Uterus (tissue), 2 donors: ENCODE measurements at regions not wholly inside any gene's neighbourhood (a gene's known extent, or its start where the extent isn't known, plus 50 kb on each side); places are given as distances from the start of the nearest gene placed in this dataset.

Experiments used
- POLR2A ChIP-seq, 2 donors: fragments of 450-650 bp; IDR thresholded peaks; one replicate each; pipeline ENCODE4 v1.6.1; 2016; ENCODE audit warnings: antibody characterized with exemption in 2 of 2, mild to moderate bottlenecking in 1 of 2, moderate library complexity in 1 of 2
- TF ChIP-seq, protein P1 (sequence below), 4 experiments: fragments of 200-600 bp in 2 of 4; fragments of 450-650 bp in 2 of 4; sonication (generic) in 2 of 4; IDR thresholded peaks; one replicate each; pipeline ENCODE4 v1.5.1; 2016 to 2019; ENCODE audit warnings: antibody characterized with exemption in 4 of 4, mild to moderate bottlenecking in 2 of 4, moderate library complexity in 1 of 4

DNA sequence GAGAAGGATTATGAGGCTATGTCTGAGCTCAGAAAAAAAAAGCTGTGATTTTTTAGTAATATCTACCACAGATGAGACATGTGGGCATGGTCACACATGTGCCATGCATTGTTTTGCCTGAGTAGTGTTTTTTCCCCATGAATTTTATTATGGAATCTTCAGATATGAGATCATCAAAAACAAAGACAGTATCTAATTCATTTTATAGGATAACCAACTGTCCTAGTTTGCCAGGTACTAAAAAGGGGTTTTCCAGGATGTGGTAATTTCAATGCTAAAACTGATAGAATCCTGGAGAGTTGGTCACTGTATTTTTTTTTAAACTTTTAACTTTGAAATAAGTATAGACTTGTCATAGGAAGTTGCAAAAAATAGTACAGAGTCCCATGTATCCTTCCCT lies 127.4 kb upstream of the MAP3K7 start:
- TF ChIP-seq, protein P1, sequence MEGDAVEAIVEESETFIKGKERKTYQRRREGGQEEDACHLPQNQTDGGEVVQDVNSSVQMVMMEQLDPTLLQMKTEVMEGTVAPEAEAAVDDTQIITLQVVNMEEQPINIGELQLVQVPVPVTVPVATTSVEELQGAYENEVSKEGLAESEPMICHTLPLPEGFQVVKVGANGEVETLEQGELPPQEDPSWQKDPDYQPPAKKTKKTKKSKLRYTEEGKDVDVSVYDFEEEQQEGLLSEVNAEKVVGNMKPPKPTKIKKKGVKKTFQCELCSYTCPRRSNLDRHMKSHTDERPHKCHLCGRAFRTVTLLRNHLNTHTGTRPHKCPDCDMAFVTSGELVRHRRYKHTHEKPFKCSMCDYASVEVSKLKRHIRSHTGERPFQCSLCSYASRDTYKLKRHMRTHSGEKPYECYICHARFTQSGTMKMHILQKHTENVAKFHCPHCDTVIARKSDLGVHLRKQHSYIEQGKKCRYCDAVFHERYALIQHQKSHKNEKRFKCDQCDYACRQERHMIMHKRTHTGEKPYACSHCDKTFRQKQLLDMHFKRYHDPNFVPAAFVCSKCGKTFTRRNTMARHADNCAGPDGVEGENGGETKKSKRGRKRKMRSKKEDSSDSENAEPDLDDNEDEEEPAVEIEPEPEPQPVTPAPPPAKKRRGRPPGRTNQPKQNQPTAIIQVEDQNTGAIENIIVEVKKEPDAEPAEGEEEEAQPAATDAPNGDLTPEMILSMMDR (IDR thresholded peaks at IDR 0.05), result no peak
- TF ChIP-seq POLR2A (IDR thresholded peaks at IDR 0.05), result no peak
